Trophoblast cell (in vitro differentiated cells and primary cell): ENCODE measurements at regions not wholly inside any gene's neighbourhood (a gene's known extent, or its start where the extent isn't known, plus 50 kb on each side); places are given as distances from the start of the nearest gene placed in this dataset.

ENCODE experiments used
- DNase-seq, 2 donors: peaks; one replicate each; pipeline ENCODE4 v3.0.0-alpha.2; 2016
- H2AFZ ChIP-seq: 2 replicates; pipeline ENCODE4 v1.6.1; 2013; ENCODE audit warnings: low read length, moderate library complexity, mild to moderate bottlenecking; ENCODE audit not compliant: insufficient read depth, poor library complexity
- H2AK5ac ChIP-seq: 2 replicates; pipeline ENCODE4 v1.6.1; 2013; ENCODE audit warnings: mild to moderate bottlenecking, low read length
- H2BK120ac ChIP-seq: 2 replicates; pipeline ENCODE4 v1.6.1; 2013; ENCODE audit warnings: low read length, mild to moderate bottlenecking, moderate library complexity; ENCODE audit not compliant: insufficient read depth, poor library complexity
- H2BK12ac ChIP-seq: 2 replicates; pipeline ENCODE4 v1.6.1; 2013; ENCODE audit warnings: mild to moderate bottlenecking, low read length, moderate library complexity
- H2BK5ac ChIP-seq: 2 replicates; pipeline ENCODE4 v1.6.1; 2013; ENCODE audit warnings: low read length, low read depth, moderate library complexity, mild to moderate bottlenecking; ENCODE audit not compliant: poor library complexity
- H3K14ac ChIP-seq: 2 replicates; pipeline ENCODE4 v1.6.1; 2013; ENCODE audit warnings: mild to moderate bottlenecking, low read length
- H3K18ac ChIP-seq: 2 replicates; pipeline ENCODE4 v1.6.1; 2013; ENCODE audit warnings: mild to moderate bottlenecking, low read length
- H3K23ac ChIP-seq: 2 replicates; pipeline ENCODE4 v1.6.1; 2013; ENCODE audit warnings: low read length
- H3K27ac ChIP-seq: 2 replicates; pipeline ENCODE4 v1.5.1; 2013; ENCODE audit warnings: low read depth, mild to moderate bottlenecking, inconsistent platforms, low read length, moderate library complexity
- H3K27me3 ChIP-seq: 2 replicates; pipeline ENCODE4 v1.6.1; 2013; ENCODE audit warnings: inconsistent platforms, mild to moderate bottlenecking, low read length, moderate library complexity; ENCODE audit not compliant: insufficient read depth
- H3K36me3 ChIP-seq, 2 experiments: 1 replicate in 1 of 2; 2 replicates in 1 of 2; pipeline ENCODE4 v1.6.1; 2013; ENCODE audit warnings: low read length in 2 of 2, mild to moderate bottlenecking in 2 of 2, moderate library complexity in 1 of 2; ENCODE audit not compliant: insufficient read depth in 2 of 2, control insufficient read depth in 1 of 2
- H3K4ac ChIP-seq: 2 replicates; pipeline ENCODE4 v1.6.1; 2013; ENCODE audit warnings: low read depth, mild to moderate bottlenecking, low read length, moderate library complexity
- H3K4me1 ChIP-seq, 2 experiments: 1 replicate in 1 of 2; 2 replicates in 1 of 2; pipeline ENCODE4 v1.6.1; 2013; ENCODE audit warnings: low read length in 2 of 2, mild to moderate bottlenecking in 2 of 2, moderate library complexity in 1 of 2; ENCODE audit not compliant: insufficient read depth in 2 of 2, control insufficient read depth in 1 of 2
- H3K4me2 ChIP-seq: 2 replicates; pipeline ENCODE4 v1.6.1; 2013; ENCODE audit warnings: inconsistent platforms, mild to moderate bottlenecking, low read length, moderate library complexity
- H3K4me3 ChIP-seq: 2 replicates; pipeline ENCODE4 v1.5.1; 2013; ENCODE audit warnings: mild to moderate bottlenecking, low read depth, low read length, inconsistent platforms
- H3K79me1 ChIP-seq: one replicate; pipeline ENCODE4 v1.6.1; 2013; ENCODE audit warnings: low read length
- H3K79me2 ChIP-seq: 2 replicates; pipeline ENCODE4 v1.6.1; 2013; ENCODE audit warnings: low read length, mild to moderate bottlenecking; ENCODE audit not compliant: control insufficient read depth, insufficient read depth, poor library complexity
- H3K9ac ChIP-seq: 2 replicates; pipeline ENCODE4 v1.6.1; 2013; ENCODE audit warnings: mild to moderate bottlenecking, low read length
- H3K9me3 ChIP-seq: 2 replicates; pipeline ENCODE4 v1.6.1; 2013; ENCODE audit warnings: low read depth, mild to moderate bottlenecking, control low read depth, inconsistent platforms, low read length; ENCODE audit not compliant: insufficient read depth
- H4K12ac ChIP-seq: 2 replicates; pipeline ENCODE4 v1.6.1; 2013; ENCODE audit warnings: low read depth, mild to moderate bottlenecking, low read length, moderate library complexity
- H4K8ac ChIP-seq: 2 replicates; pipeline ENCODE4 v1.6.1; 2013; ENCODE audit warnings: low read depth, mild to moderate bottlenecking, low read length, moderate library complexity
- H4K91ac ChIP-seq: one replicate; pipeline ENCODE4 v1.6.1; 2013; ENCODE audit warnings: low read depth, mild to moderate bottlenecking, low read length, moderate library complexity
- WGBS: extraction: QIAGEN DNeasy Blood & Tissue Kit; methylation state at CpG from one replicate; pipeline ENCODE4 v1.1.7; 2013; ENCODE audit warnings: missing lambda C conversion rate; ENCODE audit not compliant: insufficient read length, insufficient coverage; ENCODE audit errors: extremely low coverage; 5-methylcytosine and 5-hydroxymethylcytosine counted together

DNA sequence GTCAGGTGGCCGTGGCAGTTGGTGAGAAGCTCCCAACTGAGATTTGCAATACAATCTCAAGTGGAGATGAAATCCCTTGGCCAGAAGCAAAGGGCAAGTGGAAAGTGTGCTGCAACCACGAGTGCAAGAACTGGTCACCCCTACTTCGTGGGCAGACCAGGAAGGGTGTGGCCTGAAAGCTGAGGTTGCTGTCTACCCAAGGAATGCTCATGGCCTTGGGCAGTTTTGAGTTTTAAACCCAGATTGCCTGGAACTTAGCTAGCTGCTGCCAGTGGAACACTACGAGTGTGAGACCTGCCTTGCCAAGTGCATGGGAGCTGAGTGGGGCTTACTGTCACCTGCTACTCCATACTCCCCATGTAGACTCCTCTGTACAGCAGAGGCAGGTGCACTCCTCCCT is 113.3 kb upstream of the FAT3 start:
- WGBS: no CpG with 5 or more reads among the region's 4 CpGs
- no peak overlapping the region for H3K4me3 ChIP-seq
- no peak overlapping the region for H4K12ac ChIP-seq
- H3K23ac ChIP-seq: no peak overlapping the region
- H2AK5ac ChIP-seq: no peak overlapping the region
- no peak overlapping the region for H3K4ac ChIP-seq
- H3K9ac ChIP-seq: no peak overlapping the region
- DNase-seq: no peak
- no peak overlapping the region for H2BK12ac ChIP-seq
- no peak overlapping the region for H2BK5ac ChIP-seq
- no peak overlapping the region for H3K14ac ChIP-seq
- peaks cover 7% of the 10 kb centered on the region in 2 experiments for H3K4me1 ChIP-seq
- no peaks in the 10 kb centered on the region for H3K79me2 ChIP-seq
- H3K36me3 ChIP-seq: no peaks in the 10 kb centered on the region
- no peak overlapping the region for H3K4me2 ChIP-seq
- H3K79me1 ChIP-seq: no peaks in the 10 kb centered on the region
- H2BK120ac ChIP-seq: no peak overlapping the region
- H2AFZ ChIP-seq: no peak overlapping the region
- H3K9me3 ChIP-seq: no peaks in the 10 kb centered on the region
- H3K27me3 ChIP-seq: no peaks in the 10 kb centered on the region
- H3K18ac ChIP-seq: no peak overlapping the region
- H4K91ac ChIP-seq: no peak overlapping the region
- H3K27ac ChIP-seq: no peak overlapping the region
- no peak overlapping the region for H4K8ac ChIP-seq

DNA sequence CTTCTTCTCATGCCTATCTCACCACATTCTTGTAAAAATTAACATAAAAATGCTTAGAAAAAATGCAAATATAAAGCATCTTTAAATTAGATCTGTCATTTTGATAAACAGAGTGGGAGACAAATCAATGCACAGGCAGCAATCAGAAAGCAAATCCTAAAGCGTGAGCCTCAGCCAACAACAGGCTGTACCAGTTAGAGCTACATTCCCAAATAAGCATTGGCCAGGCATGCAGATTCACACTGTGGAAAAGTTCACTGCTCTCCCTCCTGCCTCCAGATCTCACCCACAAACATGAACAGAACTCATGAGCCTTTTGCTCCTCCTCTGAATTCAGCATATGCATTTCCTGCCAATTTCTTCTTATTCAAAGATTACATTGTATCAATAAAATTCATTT is 115.2 kb upstream of the FAT3 start:
- H3K4ac ChIP-seq: no peak overlapping the region
- H3K36me3 ChIP-seq: no peaks in the 10 kb centered on the region
- H4K8ac ChIP-seq: no peak overlapping the region
- H3K9ac ChIP-seq: no peak overlapping the region
- H3K14ac ChIP-seq: no peak overlapping the region
- H4K91ac ChIP-seq: no peak overlapping the region
- H2BK5ac ChIP-seq: no peak overlapping the region
- H3K79me1 ChIP-seq: no peaks in the 10 kb centered on the region
- no peaks in the 10 kb centered on the region for H3K27me3 ChIP-seq
- no peak overlapping the region for H3K27ac ChIP-seq
- no peak overlapping the region for H4K12ac ChIP-seq
- H3K79me2 ChIP-seq: no peaks in the 10 kb centered on the region
- no peak overlapping the region for H3K18ac ChIP-seq
- WGBS: no CpG with 5 or more reads among the region's 1 CpG
- no peak overlapping the region for H2AFZ ChIP-seq
- H2BK12ac ChIP-seq: no peak overlapping the region
- H3K4me3 ChIP-seq: no peak overlapping the region
- no peak overlapping the region for H3K23ac ChIP-seq
- H3K4me2 ChIP-seq: no peak overlapping the region
- no peaks in the 10 kb centered on the region for H3K9me3 ChIP-seq
- no peak overlapping the region for H2AK5ac ChIP-seq
- peaks cover 7% of the 10 kb centered on the region in 2 experiments for H3K4me1 ChIP-seq
- peak in 1 of 2 donors; percentile 24 for DNase-seq
- no peak overlapping the region for H2BK120ac ChIP-seq

DNA sequence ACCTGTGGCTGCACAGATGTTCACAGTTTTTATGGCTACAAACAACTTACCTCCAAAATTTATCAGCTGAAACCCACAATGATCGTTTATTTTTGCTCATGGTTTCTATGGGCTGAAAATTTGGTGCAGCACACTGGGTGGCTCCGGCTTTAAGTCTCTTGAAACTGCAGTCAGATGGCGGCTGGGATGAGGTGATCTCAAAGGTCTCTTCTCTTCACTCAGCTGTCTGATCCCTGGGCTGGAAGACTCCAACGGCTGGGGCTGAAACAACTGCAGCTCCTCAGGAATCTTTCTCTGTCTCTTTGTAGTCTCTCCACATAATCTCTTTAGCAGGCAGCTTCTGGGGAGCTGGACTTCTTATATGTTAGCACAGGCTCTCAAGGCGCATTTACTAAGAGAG is 117.3 kb upstream of the FAT3 start:
- no CpG with 5 or more reads among the region's 5 CpGs for WGBS
- no peak overlapping the region for H4K91ac ChIP-seq
- H3K9me3 ChIP-seq: no peaks in the 10 kb centered on the region
- H3K23ac ChIP-seq: no peak overlapping the region
- H2BK12ac ChIP-seq: no peak overlapping the region
- no peak overlapping the region for H3K4me3 ChIP-seq
- H3K36me3 ChIP-seq: no peaks in the 10 kb centered on the region
- H3K14ac ChIP-seq: no peak overlapping the region
- H2AK5ac ChIP-seq: no peak overlapping the region
- H2AFZ ChIP-seq: no peak overlapping the region
- H3K4me2 ChIP-seq: no peak overlapping the region
- no peak overlapping the region for H2BK5ac ChIP-seq
- no peak overlapping the region for H2BK120ac ChIP-seq
- H4K12ac ChIP-seq: no peak overlapping the region
- no peak overlapping the region for H3K27ac ChIP-seq
- no peaks in the 10 kb centered on the region for H3K27me3 ChIP-seq
- H3K4ac ChIP-seq: no peak overlapping the region
- no peak overlapping the region for H3K18ac ChIP-seq
- no peaks in the 10 kb centered on the region for H3K79me1 ChIP-seq
- no peak overlapping the region for H3K9ac ChIP-seq
- DNase-seq: no peak
- H4K8ac ChIP-seq: no peak overlapping the region
- H3K79me2 ChIP-seq: no peaks in the 10 kb centered on the region
- H3K4me1 ChIP-seq: peaks cover 7% of the 10 kb centered on the region in 2 experiments

DNA sequence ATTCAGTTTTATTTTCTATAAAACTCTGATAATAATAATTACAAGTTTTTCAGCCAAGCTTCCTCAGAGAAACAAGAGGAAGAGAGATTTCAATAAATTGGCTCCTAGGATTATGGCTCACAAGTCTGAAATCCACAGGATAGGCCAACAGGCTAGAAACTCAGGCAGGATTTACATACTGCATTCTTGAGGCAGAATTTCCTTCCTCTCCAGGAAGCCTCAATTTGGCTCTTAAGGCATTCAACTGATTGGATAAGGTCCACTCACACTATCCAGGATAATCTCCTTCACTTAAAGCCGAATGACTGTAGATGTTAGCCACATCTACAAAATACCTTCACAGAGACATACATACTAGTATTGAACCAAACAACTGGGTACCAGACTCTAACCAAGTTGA is 120.3 kb upstream of the FAT3 start:
- Histone ChIP-seq H4K12ac (no peak overlapping the region), H3K4ac (no peak overlapping the region), H3K14ac (no peak overlapping the region), H4K8ac (no peak overlapping the region), H2AK5ac (no peak overlapping the region), H3K9me3 (no peaks in the 10 kb centered on the region), H3K27ac (no peak overlapping the region), H4K91ac (no peak overlapping the region), H3K79me1 (no peaks in the 10 kb centered on the region), H3K4me1 (peaks cover 4% of the 10 kb centered on the region in 2 experiments), H3K23ac (no peak overlapping the region), H2BK12ac (no peak overlapping the region), H3K36me3 (no peaks in the 10 kb centered on the region), H2BK120ac (no peak overlapping the region), H3K79me2 (no peaks in the 10 kb centered on the region), H3K4me2 (no peak overlapping the region), H3K4me3 (no peak overlapping the region), H3K27me3 (no peaks in the 10 kb centered on the region), H2BK5ac (no peak overlapping the region), H2AFZ (no peak overlapping the region), H3K9ac (no peak overlapping the region), H3K18ac (no peak overlapping the region)
- no peak for DNase-seq
- no CpG with 5 or more reads among the region's 1 CpG for WGBS
